Heart left ventricle (tissue), 13 donors: ENCODE measurements at regions not wholly inside any gene's neighbourhood (a gene's known extent, or its start where the extent isn't known, plus 50 kb on each side); places are given as distances from the start of the nearest gene placed in this dataset.
"Not testable (repeated sequence)": the region's sequence is repeated elsewhere in the genome, so short reads cannot be mapped to it uniquely, and the experiment has no call there.

Experiments
- POLR2A ChIP-seq, 2 donors: fragments of 450-650 bp; IDR thresholded peaks; one replicate each; pipeline ENCODE4 v1.6.1; 2017; ENCODE audit warnings: antibody characterized with exemption in 2 of 2, mild to moderate bottlenecking in 2 of 2, moderate library complexity in 2 of 2
- TF ChIP-seq, protein P1 (sequence below), 12 donors: fragments of 200-600 bp; sonication (generic) in 4 of 12; IDR thresholded peaks; one replicate each; pipeline versions ENCODE4 v1.5.0 to v1.8.0; 2018 to 2022; ENCODE audit warnings: antibody characterized with exemption in 12 of 12, mild to moderate bottlenecking in 5 of 12
- donor health status: ischemic (EF 13 %, LVEDD 7.1; RV severe dilation, severe dysfunction).
- donor health status: DM: no; HTN: yes; CAD: no.
- donor health status: DM: no; HTN: no; CAD: no.
- donor health status: ischemic (EF 25% LVEDD 6.9; RV normal size, moderate dysfunction).
- donor health status: ischemic (EF 25% LVEDD 5.7; RV mildly dilated, moderate dysfunction).
- donor health status: ischemic (EF 35%, LVEDD 5.7; RV mildly dilated, moderate dysfunction).
- donor health status: nonischemic (EF 11% LVEDD 7.7; RV severe dilation, severe dysfunction).
- donor health status: DM: yes; HTN: yes; CAD: no.
- donor health status: PGD.
- donor health status: ischemic (EF 29% LVEDD 5.4; RV normal size, mild dysfunction).
- donor health status: nonischemic (EF 23%, LVEDD 6.1; RV moderate dilation, normal function).

DNA sequence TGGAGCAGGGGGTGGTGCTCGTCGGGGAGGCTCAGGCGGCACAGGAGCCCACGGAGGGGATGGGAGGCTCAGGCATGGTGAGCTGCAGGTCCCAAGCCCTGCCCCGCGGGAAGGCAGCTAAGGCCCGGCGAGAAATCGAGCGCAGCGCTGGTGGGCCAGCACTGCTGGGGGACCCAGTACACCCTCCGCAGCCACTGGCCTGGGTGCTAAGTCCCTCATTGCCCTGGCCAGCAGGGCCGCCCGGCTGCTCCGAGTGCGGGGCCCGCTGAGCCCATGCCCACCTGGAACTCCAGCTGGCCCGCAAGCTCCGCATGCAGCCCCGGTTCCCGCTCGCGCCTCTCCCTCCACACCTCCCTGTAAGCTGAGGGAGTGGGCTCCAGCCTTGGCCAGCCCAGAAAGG is 151.0 kb upstream of the COX7C start:
- TF ChIP-seq, protein P1, sequence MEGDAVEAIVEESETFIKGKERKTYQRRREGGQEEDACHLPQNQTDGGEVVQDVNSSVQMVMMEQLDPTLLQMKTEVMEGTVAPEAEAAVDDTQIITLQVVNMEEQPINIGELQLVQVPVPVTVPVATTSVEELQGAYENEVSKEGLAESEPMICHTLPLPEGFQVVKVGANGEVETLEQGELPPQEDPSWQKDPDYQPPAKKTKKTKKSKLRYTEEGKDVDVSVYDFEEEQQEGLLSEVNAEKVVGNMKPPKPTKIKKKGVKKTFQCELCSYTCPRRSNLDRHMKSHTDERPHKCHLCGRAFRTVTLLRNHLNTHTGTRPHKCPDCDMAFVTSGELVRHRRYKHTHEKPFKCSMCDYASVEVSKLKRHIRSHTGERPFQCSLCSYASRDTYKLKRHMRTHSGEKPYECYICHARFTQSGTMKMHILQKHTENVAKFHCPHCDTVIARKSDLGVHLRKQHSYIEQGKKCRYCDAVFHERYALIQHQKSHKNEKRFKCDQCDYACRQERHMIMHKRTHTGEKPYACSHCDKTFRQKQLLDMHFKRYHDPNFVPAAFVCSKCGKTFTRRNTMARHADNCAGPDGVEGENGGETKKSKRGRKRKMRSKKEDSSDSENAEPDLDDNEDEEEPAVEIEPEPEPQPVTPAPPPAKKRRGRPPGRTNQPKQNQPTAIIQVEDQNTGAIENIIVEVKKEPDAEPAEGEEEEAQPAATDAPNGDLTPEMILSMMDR (IDR thresholded peaks at IDR 0.05) = not testable (repeated sequence)
- not testable (repeated sequence) for TF ChIP-seq POLR2A (IDR thresholded peaks at IDR 0.05)
